ENCODE measurements at regions not wholly inside any gene's neighbourhood (a gene's known extent, or its start where the extent isn't known, plus 50 kb on each side); places are given as distances from the start of the nearest gene placed in this dataset.

DNA sequence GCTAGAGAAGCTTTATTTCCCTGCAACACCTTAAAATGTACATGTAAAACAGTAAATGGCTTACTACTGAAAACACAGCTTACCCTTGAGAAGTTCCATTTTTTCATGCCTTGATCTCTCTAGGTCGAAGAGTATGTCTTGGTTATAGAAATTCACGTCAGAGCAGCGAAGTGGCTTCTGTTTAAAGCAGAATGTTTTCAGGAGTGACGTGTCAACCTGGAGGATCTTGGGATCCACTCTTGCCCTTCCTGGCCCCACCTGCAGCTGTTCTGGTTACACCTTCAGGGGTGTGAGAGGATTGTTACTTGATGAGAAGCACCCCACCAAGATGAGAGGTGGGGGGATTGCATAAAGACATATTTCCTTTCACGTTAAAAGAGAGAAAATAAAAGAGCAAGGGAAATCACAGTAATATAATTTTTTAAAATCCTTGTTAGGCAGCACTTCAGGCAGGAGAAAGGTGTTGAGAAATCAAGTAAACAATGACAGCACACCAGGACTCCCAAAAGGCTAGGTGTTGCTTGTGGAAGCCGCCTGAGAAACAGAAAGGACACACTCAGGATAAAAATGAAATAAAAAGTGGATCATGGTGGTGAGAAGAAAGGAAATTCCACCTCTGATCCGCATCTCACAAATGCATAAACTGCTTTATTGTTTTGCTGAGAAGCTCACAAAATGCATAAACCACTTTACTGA is 149.7 kb downstream of the UNC5CL start:
- TF ChIP-seq, protein P1, sequence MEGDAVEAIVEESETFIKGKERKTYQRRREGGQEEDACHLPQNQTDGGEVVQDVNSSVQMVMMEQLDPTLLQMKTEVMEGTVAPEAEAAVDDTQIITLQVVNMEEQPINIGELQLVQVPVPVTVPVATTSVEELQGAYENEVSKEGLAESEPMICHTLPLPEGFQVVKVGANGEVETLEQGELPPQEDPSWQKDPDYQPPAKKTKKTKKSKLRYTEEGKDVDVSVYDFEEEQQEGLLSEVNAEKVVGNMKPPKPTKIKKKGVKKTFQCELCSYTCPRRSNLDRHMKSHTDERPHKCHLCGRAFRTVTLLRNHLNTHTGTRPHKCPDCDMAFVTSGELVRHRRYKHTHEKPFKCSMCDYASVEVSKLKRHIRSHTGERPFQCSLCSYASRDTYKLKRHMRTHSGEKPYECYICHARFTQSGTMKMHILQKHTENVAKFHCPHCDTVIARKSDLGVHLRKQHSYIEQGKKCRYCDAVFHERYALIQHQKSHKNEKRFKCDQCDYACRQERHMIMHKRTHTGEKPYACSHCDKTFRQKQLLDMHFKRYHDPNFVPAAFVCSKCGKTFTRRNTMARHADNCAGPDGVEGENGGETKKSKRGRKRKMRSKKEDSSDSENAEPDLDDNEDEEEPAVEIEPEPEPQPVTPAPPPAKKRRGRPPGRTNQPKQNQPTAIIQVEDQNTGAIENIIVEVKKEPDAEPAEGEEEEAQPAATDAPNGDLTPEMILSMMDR (IDR thresholded peaks at IDR 0.05; ENCODE audit: low read length) = no peak
- TF ChIP-seq EZH2 (IDR thresholded peaks at IDR 0.05; ENCODE audit: borderline replicate concordance, low read length) = no peak
